ENCODE measurements at regions not wholly inside any gene's neighbourhood (a gene's known extent, or its start where the extent isn't known, plus 50 kb on each side); places are given as distances from the start of the nearest gene placed in this dataset.

GRCh38 chr13:87953381-87953780 is 282.2 kb downstream of the SLITRK5 start:
- no peak for TF ChIP-seq CTCF (IDR thresholded peaks at IDR 0.05)
- TF ChIP-seq ZNF121 (CRISPR knock-in tag; IDR thresholded peaks at IDR 0.05) = no peak
- TF ChIP-seq CBFB (CRISPR knock-in tag; IDR thresholded peaks at IDR 0.05; ENCODE audit: low read depth) = no peak
- no peak for TF ChIP-seq USF1 (CRISPR knock-in tag; IDR thresholded peaks at IDR 0.05)
- no peak for TF ChIP-seq FOXJ3 (CRISPR knock-in tag; IDR thresholded peaks at IDR 0.05; ENCODE audit: borderline replicate concordance)
- no peak for TF ChIP-seq ZNF512 (CRISPR knock-in tag; IDR thresholded peaks at IDR 0.05; ENCODE audit: borderline replicate concordance)
- no peak for TF ChIP-seq TEAD4 (CRISPR knock-in tag; IDR thresholded peaks at IDR 0.05)
- no peak for TF ChIP-seq SP1 (CRISPR knock-in tag; conservative IDR thresholded peaks at IDR 0.05)
- no peak for TF ChIP-seq E2F1 (CRISPR knock-in tag; IDR thresholded peaks at IDR 0.05)
- TF ChIP-seq IRF1 (CRISPR knock-in tag; IDR thresholded peaks at IDR 0.05) = no peak
